Astrocyte (in vitro differentiated cells and primary cell): ENCODE measurements at regions not wholly inside any gene's neighbourhood (a gene's known extent, or its start where the extent isn't known, plus 50 kb on each side); places are given as distances from the start of the nearest gene placed in this dataset.

ENCODE experiments used
- DNase-seq: peaks from one replicate; pipeline ENCODE4 v3.0.0-alpha.2; 2010; ENCODE audit warnings: low read depth
- FAIRE-seq: peaks from 2 replicates; lab custom pipeline; 2011; peaks lifted over from hg19 to GRCh38; lab: Jason Lieb, UNC
- H2AFZ ChIP-seq: 2 replicates; pipeline ENCODE4 v1.6.0; 2012; ENCODE audit warnings: low read depth, low read length, inconsistent platforms
- H3K27ac ChIP-seq: 2 replicates; pipeline ENCODE4 v1.5.1; 2011; ENCODE audit warnings: low read depth, low read length, inconsistent platforms
- H3K27me3 ChIP-seq: 2 replicates; pipeline ENCODE4 v1.6.0; 2011; ENCODE audit warnings: low read length, inconsistent platforms; ENCODE audit not compliant: insufficient read depth
- H3K36me3 ChIP-seq: 2 replicates; pipeline ENCODE4 v1.5.1; 2011; ENCODE audit warnings: low read length, inconsistent platforms; ENCODE audit not compliant: insufficient read depth
- H3K4me1 ChIP-seq: 2 replicates; pipeline ENCODE4 v1.5.1; 2011; ENCODE audit warnings: low read length, inconsistent platforms; ENCODE audit not compliant: insufficient read depth
- H3K4me2 ChIP-seq: 2 replicates; pipeline ENCODE4 v1.6.0; 2012; ENCODE audit warnings: low read length, inconsistent platforms
- H3K4me3 ChIP-seq: 2 replicates; pipeline ENCODE4 v1.5.1; 2011; ENCODE audit warnings: low read depth, mild to moderate bottlenecking, low read length, inconsistent platforms; ENCODE audit not compliant: insufficient read depth
- H3K79me2 ChIP-seq: 2 replicates; pipeline ENCODE4 v1.6.0; 2012; ENCODE audit warnings: mild to moderate bottlenecking, low read length, inconsistent platforms; ENCODE audit not compliant: insufficient read depth
- H3K9ac ChIP-seq: 2 replicates; pipeline ENCODE4 v1.6.0; 2012; ENCODE audit warnings: mild to moderate bottlenecking, low read length, inconsistent platforms
- H3K9me3 ChIP-seq: 2 replicates; pipeline ENCODE4 v1.5.1; 2012; ENCODE audit warnings: low read depth, mild to moderate bottlenecking, low read length, inconsistent platforms; ENCODE audit not compliant: insufficient read depth
- H4K20me1 ChIP-seq: 2 replicates; pipeline ENCODE4 v1.6.0; 2012; ENCODE audit warnings: low read length, inconsistent platforms; ENCODE audit not compliant: insufficient read depth
- H3K27ac Mint-ChIP-seq: one replicate; pipeline ENCODE4 v1.8.0; 2021; ENCODE audit warnings: mild to moderate bottlenecking, mixed read lengths; ENCODE audit not compliant: unreplicated experiment
- H3K27me3 Mint-ChIP-seq: one replicate; pipeline ENCODE4 v1.8.0; 2021; ENCODE audit warnings: low read depth, mixed read lengths; ENCODE audit not compliant: unreplicated experiment
- H3K36me3 Mint-ChIP-seq: one replicate; pipeline ENCODE4 v1.8.0; 2021; ENCODE audit warnings: low read depth, mixed read lengths; ENCODE audit not compliant: unreplicated experiment
- H3K4me1 Mint-ChIP-seq: one replicate; pipeline ENCODE4 v1.8.0; 2021; ENCODE audit warnings: low read depth, mixed read lengths; ENCODE audit not compliant: unreplicated experiment
- H3K4me3 Mint-ChIP-seq: one replicate; pipeline ENCODE4 v1.8.0; 2021; ENCODE audit warnings: mild to moderate bottlenecking, moderate library complexity, mixed read lengths; ENCODE audit not compliant: unreplicated experiment
- H3K9me3 Mint-ChIP-seq: one replicate; pipeline ENCODE4 v1.8.0; 2021; ENCODE audit warnings: mild to moderate bottlenecking, mixed read lengths; ENCODE audit not compliant: unreplicated experiment
- EZH2 ChIP-seq: IDR thresholded peaks from 2 replicates; pipeline ENCODE4 v1.6.1; 2012; ENCODE audit warnings: mild to moderate bottlenecking, low read length, inconsistent platforms; ENCODE audit not compliant: insufficient read depth
- TF ChIP-seq, protein P1 (sequence below): IDR thresholded peaks from 2 replicates; pipeline ENCODE4 v1.5.1; 2011; ENCODE audit warnings: low read depth, mild to moderate bottlenecking, inconsistent platforms, low read length, moderate library complexity; ENCODE audit not compliant: insufficient read depth

DNA sequence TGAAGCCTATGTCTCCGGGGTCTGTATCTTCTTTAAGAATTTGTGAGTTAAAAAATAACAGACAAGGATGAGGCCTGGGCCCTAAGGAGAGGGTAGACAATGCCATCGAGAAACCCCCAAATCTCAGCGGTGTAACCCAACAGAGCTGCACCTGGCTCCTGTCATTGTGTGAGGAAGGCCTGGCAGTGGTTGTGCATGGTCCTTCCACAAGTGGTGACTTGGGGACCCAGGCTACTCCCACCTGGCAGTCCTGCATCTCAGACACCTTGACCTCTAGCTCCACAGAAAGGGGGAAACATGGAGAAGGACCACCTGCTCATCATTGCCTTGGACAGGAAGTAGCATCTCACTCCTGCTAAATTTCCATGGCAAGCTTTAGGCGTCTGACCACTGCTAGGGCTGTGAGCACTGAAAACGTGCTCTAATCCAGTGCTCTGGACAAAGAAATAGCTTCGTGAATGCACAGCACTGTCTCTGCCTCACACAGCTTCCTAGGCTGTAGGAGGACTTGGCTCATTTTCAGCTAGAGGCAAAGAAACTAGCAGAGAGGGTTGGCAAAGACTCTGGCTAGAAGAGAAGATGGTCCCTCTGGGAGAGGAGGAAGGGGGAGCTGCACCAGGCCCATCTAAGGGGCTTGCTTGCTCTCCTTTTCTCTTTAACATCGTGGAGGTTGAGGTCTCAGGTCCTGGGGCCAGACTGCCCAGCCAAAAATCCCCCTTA lies 273.9 kb upstream of the ZMIZ1 start:
- Mint-ChIP-seq H3K9me3 (peaks cover 4% of the 10 kb centered on the region), H3K4me1 (no peaks in the 10 kb centered on the region), H3K36me3 (peaks cover 1% of the 10 kb centered on the region), H3K4me3 (no peak overlapping the region), H3K27me3 (peaks cover 66% of the 10 kb centered on the region), H3K27ac (no peak overlapping the region)
- no peak overlapping the region for H3K9ac ChIP-seq
- H3K4me2 ChIP-seq: no peak overlapping the region
- no peaks in the 10 kb centered on the region for H4K20me1 ChIP-seq
- peaks cover 6% of the 10 kb centered on the region for H3K9me3 ChIP-seq
- H3K27me3 ChIP-seq: peaks cover 22% of the 10 kb centered on the region
- H2AFZ ChIP-seq: no peak overlapping the region
- no peaks in the 10 kb centered on the region for H3K36me3 ChIP-seq
- no peaks in the 10 kb centered on the region for H3K4me1 ChIP-seq
- H3K79me2 ChIP-seq: no peaks in the 10 kb centered on the region
- TF ChIP-seq, protein P1, sequence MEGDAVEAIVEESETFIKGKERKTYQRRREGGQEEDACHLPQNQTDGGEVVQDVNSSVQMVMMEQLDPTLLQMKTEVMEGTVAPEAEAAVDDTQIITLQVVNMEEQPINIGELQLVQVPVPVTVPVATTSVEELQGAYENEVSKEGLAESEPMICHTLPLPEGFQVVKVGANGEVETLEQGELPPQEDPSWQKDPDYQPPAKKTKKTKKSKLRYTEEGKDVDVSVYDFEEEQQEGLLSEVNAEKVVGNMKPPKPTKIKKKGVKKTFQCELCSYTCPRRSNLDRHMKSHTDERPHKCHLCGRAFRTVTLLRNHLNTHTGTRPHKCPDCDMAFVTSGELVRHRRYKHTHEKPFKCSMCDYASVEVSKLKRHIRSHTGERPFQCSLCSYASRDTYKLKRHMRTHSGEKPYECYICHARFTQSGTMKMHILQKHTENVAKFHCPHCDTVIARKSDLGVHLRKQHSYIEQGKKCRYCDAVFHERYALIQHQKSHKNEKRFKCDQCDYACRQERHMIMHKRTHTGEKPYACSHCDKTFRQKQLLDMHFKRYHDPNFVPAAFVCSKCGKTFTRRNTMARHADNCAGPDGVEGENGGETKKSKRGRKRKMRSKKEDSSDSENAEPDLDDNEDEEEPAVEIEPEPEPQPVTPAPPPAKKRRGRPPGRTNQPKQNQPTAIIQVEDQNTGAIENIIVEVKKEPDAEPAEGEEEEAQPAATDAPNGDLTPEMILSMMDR: no peak
- DNase-seq: no peak
- no peak overlapping the region for H3K4me3 ChIP-seq
- FAIRE-seq: no peak
- H3K27ac ChIP-seq: no peak overlapping the region

DNA sequence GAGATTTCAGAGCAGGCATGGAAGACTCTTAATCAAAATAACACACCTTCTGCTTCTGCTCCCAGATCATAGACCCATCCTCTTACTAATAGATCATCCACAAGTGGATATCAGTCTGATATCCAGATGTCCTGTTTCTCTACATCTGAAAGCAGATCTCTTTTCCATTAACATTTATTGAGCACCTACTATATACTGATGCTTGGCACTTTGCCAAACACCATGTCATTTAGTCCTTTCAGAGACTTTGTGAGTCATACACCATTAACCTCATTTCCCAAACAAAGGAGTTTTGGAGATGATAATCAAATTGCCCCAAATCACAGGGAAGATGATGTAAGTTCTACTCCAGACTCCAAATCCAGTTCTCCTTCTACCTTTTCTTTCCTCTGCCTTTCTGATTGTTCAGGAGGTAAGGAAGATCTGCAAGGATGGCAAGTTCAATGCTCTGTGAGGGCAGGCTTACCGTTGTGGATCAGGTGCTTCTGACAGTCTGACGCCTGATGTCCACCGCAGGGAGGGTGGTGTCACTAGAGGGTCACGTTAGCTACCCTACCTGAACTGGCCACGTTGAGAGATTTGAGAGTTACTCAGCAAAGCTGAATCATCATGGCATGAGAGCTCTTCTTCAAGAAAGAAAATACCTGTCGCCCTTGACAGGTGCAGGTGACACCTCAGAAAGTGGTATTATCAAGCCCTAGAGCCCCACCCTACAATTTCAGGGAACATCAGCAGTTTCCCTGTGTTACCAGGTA lies 269.6 kb upstream of the ZMIZ1 start:
- FAIRE-seq (no peak), DNase-seq (no peak)
- H3K4me3 Mint-ChIP-seq: no peak overlapping the region
- Histone ChIP-seq H4K20me1 (no peaks in the 10 kb centered on the region), H3K27me3 (peaks cover 41% of the 10 kb centered on the region), H3K4me2 (no peak overlapping the region), H2AFZ (no peak overlapping the region), H3K27ac (no peak overlapping the region), H3K9ac (no peak overlapping the region), H3K36me3 (no peaks in the 10 kb centered on the region), H3K9me3 (no peaks in the 10 kb centered on the region), H3K4me3 (no peak overlapping the region), H3K4me1 (peaks cover 13% of the 10 kb centered on the region), H3K79me2 (no peaks in the 10 kb centered on the region)
- peaks cover 82% of the 10 kb centered on the region for H3K27me3 Mint-ChIP-seq
- no peak overlapping the region for H3K27ac Mint-ChIP-seq
- no peaks in the 10 kb centered on the region for H3K9me3 Mint-ChIP-seq
- H3K4me1 Mint-ChIP-seq: no peaks in the 10 kb centered on the region
- TF ChIP-seq, protein P1: no peak
- no peak for TF ChIP-seq EZH2
- peaks cover 2% of the 10 kb centered on the region for H3K36me3 Mint-ChIP-seq

- no peak for TF ChIP-seq EZH2
- TF ChIP-seq, protein P1: no peak
These were observed 268.8 kb upstream of the ZMIZ1 start for GRCh38 chr10:78800006-78800405.

More at GRCh38 chr10:78800006-78800405, 268.8 kb upstream of the ZMIZ1 start:
- Histone ChIP-seq H3K4me1 (peaks cover 22% of the 10 kb centered on the region), H4K20me1 (no peaks in the 10 kb centered on the region), H3K4me3 (no peak overlapping the region), H3K27me3 (peaks cover 37% of the 10 kb centered on the region), H3K9ac (no peak overlapping the region), H3K36me3 (no peaks in the 10 kb centered on the region), H3K79me2 (no peaks in the 10 kb centered on the region), H3K4me2 (no peak overlapping the region), H2AFZ (no peak overlapping the region), H3K9me3 (no peaks in the 10 kb centered on the region), H3K27ac (no peak overlapping the region)
- H3K27me3 Mint-ChIP-seq: peaks cover 78% of the 10 kb centered on the region
- peaks cover 2% of the 10 kb centered on the region for H3K36me3 Mint-ChIP-seq
- FAIRE-seq: no peak
- no peaks in the 10 kb centered on the region for H3K9me3 Mint-ChIP-seq
- no peak overlapping the region for H3K27ac Mint-ChIP-seq
- peaks cover 4% of the 10 kb centered on the region for H3K4me1 Mint-ChIP-seq
- DNase-seq: no peak
- no peak overlapping the region for H3K4me3 Mint-ChIP-seq
